GM19043 (cell line): ENCODE measurements at regions not wholly inside any gene's neighbourhood (a gene's known extent, or its start where the extent isn't known, plus 50 kb on each side); places are given as distances from the start of the nearest gene placed in this dataset.

ENCODE experiments used
- ATAC-seq: cut with Tn5 transposase; IDR thresholded peaks from one replicate; pipeline ENCODE4 v1.9.1; 2021; ENCODE audit warnings: low read depth; ENCODE audit not compliant: unreplicated experiment

DNA sequence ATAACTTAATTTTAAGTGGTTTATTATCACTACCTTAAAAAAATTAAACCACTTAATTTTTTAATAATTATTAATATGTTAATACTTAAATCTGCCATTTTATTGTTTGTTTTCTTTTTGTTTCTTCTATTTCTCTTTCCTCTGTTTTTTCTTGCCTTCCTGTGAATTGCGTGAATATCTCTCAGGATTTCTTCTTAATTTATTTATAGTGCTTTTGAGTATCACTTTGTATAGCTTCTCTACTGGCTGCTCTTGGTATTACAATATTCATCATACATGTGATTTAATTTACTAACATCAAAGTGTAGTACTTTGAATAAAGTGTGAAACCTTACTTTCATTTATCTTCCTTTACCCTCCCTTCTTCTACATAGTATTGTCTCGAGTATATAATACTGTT, 349.5 kb upstream of the CPXCR1 start:
- no peak for ATAC-seq

DNA sequence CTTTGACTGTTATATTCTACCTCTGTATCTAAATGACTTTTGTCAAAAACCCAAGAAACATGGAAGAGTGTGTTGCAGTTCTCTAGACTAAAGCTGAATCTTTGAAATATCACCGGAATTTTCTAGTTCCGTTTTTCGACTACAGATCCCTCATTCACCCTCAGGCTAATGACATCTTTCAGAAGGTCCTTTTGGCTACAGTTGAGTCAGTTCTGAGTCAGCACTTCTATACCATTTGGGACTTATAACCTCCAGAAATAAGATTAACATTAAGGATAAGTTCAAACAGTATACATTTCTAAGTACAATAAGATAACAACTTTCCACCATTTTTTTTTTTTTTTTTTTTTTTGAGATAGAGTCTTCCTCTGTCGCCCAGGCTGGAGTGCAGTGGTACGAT, 331.0 kb upstream of the CPXCR1 start:
- ATAC-seq: no peak

- ATAC-seq: no peak
Observed at GRCh38 chrX:88416965-88417364, 330.1 kb upstream of the CPXCR1 start.

GRCh38 chrX:88424071-88424470, 323.0 kb upstream of the CPXCR1 start:
- no peak for ATAC-seq

DNA sequence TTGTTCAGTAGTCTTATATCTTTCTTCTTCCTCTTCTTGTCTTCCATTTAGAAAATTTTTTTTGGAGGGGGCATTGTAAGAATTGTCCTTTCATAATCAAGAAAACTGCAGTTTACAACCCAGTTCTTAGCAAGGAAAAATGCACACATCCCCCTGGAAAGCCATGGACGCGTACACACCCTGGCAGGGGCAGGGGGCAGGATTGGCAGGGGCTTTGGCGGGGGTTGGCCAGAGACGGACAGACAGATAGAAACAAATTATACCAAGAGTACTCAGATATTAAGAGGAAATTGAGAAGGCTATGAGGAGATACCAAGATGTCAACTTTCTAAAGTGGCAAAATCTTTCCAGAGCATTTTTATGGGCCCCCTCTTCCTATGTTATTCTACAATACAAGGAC, 322.5 kb upstream of the CPXCR1 start:
- ATAC-seq: no peak

DNA sequence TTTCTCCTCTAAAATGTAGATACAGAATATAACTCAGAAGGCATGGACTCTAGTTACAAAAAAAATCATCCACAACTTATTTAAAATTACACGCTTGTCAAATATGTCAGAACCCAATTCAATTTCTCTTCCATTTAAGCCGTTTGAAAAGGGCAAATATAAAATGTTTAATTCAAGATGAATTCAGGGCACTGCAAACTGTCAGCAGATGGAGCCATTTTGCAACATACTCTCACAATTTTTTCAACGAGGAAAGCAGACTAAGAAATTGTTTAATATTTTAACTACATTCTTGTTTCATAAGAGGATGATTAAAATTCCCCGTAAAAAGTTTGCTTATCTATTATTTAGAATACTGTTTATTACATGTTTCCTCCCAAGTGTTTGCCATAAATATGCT, 321.3 kb upstream of the CPXCR1 start:
- ATAC-seq: no peak

DNA sequence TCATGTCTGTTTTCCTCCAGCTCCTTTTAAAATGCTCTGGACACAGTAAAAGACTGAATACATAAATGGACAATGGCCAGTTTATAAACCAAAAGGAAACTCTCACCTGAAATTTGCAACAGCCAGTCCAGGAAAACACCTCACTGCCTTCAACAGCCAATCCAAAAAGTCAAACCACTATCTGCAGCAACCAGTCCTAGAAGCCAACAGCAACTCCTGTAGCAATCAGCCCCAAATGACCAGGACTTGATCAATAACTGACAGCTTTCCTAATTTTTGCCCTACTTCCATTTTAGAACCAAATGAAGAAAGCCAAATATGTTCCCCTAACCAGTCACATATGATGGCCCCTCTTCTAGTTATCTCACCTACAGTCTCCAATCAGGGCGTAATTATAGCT, 309.5 kb upstream of the CPXCR1 start:
- ATAC-seq: no peak

GRCh38 chrX:88438209-88438608, 308.8 kb upstream of the CPXCR1 start:
- ATAC-seq: no peak

DNA sequence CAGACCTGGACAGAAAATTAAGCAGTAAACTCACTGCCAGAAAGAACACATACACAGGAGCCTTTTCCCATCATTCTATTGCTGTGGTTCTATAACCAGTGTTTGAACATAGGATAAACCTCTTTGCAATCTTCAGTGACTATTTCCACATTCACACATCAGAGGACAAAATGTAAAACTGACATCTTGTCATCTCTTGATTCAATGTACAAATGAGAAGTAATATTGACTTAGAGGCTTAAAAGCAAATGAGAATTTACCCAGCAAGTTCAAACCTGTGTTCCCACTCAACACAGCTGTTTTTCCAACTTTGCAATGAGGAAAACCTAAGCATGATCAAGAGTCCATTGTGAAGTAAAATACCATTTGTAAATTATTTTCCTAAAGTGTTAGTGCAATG, 307.1 kb upstream of the CPXCR1 start:
- no peak for ATAC-seq
